ENCODE measurements at regions not wholly inside any gene's neighbourhood (a gene's known extent, or its start where the extent isn't known, plus 50 kb on each side); places are given as distances from the start of the nearest gene placed in this dataset.

DNA sequence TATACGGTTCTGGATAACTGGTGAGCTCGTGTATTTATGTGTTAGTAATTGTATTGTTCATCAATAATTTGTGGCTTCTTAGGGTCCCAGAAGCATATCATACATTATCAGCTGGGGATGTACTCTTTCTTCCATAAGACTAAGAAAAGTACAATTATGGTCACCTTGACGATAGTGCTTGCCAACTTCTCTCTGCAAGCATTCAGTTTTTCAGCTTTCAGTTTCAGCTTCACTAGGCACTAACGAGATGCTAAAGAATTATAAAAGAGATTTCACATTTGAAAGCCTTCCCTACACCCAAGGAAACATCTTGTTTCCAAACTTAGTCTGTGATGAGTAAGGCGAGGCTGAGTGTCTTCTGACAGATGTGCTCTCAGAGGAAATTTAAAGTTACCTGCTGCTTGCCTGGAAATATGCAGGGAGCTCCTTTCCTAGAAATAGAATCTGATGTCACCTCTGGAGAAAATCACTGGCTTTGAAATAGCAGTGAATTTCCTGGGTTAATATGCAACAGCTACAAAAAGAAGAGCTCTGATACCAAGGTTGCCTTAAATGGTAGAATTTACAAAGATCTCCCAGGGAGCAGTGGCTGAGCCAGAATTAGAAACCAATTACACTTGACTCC is 1419.9 kb upstream of the TMEM132C start:
- TF ChIP-seq, protein P1, sequence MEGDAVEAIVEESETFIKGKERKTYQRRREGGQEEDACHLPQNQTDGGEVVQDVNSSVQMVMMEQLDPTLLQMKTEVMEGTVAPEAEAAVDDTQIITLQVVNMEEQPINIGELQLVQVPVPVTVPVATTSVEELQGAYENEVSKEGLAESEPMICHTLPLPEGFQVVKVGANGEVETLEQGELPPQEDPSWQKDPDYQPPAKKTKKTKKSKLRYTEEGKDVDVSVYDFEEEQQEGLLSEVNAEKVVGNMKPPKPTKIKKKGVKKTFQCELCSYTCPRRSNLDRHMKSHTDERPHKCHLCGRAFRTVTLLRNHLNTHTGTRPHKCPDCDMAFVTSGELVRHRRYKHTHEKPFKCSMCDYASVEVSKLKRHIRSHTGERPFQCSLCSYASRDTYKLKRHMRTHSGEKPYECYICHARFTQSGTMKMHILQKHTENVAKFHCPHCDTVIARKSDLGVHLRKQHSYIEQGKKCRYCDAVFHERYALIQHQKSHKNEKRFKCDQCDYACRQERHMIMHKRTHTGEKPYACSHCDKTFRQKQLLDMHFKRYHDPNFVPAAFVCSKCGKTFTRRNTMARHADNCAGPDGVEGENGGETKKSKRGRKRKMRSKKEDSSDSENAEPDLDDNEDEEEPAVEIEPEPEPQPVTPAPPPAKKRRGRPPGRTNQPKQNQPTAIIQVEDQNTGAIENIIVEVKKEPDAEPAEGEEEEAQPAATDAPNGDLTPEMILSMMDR (conservative IDR thresholded peaks at IDR 0.05), result no peak
- TF ChIP-seq EZH2 (IDR thresholded peaks at IDR 0.05; ENCODE audit: low read depth), result no peak
